Stimulated activated CD8-positive, alpha-beta memory T cell treated with anti-CD3 and anti-CD28 coated beads, Interleukin-7, amount 100 ng/mL, for 48 hours (primary cell): ENCODE measurements at regions not wholly inside any gene's neighbourhood (a gene's known extent, or its start where the extent isn't known, plus 50 kb on each side); places are given as distances from the start of the nearest gene placed in this dataset.

Source experiments
- DNase-seq, 2 donors: peaks; one replicate each; pipeline ENCODE4 v3.0.0-alpha.2; 2020; ENCODE audit warnings: low read depth in 1 of 2; ENCODE audit errors: extremely low read depth in 1 of 2

DNA sequence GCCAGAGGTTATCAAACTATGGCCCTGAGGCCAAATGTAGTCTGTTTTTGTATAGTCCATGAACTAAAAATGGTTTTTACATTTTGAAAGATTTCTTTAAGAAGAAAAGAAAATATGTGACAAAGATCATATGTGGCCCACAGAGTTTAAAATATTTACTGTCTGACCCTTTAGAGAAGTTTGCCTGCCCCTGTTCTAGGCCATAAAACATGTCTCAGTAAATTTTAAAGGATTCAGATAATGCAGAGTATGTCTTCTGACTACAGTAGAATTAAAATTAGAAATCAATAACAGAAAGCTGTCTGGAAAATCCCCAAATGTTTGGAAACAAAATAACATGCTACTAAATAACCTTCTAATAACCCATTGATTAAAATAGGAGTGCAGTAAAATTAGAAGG is 86.3 kb downstream of the KCNRG start:
- no peak for DNase-seq

- DNase-seq: no peak
These were observed 89.2 kb downstream of the KCNRG start for GRCh38 chr13:50104493-50104892.

- DNase-seq: no peak
These were observed 91.3 kb downstream of the KCNRG start for GRCh38 chr13:50106559-50106958.

- DNase-seq: no peak
These were observed 92.0 kb downstream of the KCNRG start for GRCh38 chr13:50107205-50107604.

GRCh38 chr13:50114961-50115360 is 99.7 kb downstream of the KCNRG start:
- no peak for DNase-seq

DNA sequence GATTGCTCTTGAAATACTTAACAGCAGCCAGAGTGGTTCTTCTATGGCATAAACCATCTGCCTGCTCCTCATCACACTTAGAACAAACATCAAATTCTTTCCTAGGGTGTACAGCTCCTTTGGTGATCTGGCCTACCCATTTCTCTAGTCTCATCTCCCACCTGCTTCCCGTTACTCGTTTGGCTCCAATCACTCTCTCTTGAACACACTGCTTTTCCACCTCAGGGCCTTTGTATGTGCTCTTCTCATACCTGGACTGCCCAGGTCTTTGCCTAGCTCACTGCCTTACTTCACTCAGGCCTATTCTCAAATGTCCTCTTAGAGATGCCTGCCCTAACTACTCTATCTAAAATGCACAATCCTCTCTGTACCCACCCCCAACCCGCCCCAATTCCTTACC is 100.5 kb downstream of the KCNRG start:
- DNase-seq: no peak

- DNase-seq: no peak
These were observed 101.3 kb downstream of the KCNRG start for GRCh38 chr13:50116430-50116973.

DNA sequence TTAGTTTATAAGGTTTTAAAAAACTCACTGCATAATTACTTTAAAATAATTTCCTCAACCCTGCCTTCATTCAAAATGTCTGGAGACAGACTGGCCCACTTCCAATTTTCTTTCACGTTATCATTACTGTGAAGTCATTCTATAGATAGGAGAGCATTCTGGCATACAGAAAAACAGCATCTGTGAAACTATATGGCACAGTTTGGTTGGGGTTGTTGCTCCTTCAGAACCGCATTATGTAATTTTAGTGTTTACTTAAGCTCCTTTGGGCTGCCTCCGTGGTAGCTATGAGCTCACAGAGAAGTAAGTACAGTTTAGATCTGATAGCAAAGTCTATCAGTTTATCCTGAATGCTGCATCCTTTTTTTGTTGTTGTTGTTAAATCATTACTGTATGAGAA is 104.3 kb downstream of the KCNRG start:
- DNase-seq: no peak

DNA sequence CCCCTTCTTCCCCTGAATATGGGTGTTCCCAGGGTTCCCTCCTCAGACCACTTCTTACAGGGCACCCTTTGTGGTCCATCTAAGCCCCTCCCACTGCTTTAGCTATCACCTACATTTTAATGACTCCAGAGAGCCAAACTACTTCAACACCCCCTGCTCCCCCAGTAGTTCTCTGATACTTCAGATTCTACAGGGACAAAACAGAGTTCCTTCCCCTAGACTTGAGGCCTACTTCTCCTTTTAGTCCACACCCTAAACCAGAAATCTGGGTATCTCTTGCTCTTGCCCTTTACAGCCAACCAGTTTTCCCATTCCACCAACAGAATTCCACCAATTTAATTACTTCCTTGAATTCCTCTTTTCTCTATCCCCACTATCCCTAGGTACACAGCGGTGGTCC is 107.2 kb downstream of the KCNRG start:
- no peak for DNase-seq

GRCh38 chr13:50123002-50123401 is 107.8 kb downstream of the KCNRG start:
- DNase-seq: no peak

DNA sequence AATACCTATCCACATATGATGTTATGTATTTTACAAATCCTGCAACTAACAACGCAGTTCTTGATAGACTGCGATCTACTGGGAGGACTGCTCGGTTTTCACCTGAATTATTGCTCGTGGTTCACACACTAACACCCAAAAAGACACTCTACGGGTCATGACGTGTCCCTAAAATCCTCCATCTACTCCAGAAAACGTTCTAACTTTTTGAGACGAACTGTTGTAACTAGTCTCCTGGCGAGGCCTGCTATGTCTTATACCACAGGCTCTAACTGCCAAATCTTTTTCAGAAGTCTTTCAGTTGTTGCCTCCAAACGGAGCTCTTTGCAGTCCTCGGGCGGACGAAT is 108.2 kb downstream of the KCNRG start:
- DNase-seq: no peak

GRCh38 chr13:50123862-50124535 is 108.8 kb downstream of the KCNRG start:
- peak; percentile 85 to 88 for DNase-seq

- DNase-seq: no peak
These were observed 109.5 kb downstream of the KCNRG start for GRCh38 chr13:50124536-50125303.

DNA sequence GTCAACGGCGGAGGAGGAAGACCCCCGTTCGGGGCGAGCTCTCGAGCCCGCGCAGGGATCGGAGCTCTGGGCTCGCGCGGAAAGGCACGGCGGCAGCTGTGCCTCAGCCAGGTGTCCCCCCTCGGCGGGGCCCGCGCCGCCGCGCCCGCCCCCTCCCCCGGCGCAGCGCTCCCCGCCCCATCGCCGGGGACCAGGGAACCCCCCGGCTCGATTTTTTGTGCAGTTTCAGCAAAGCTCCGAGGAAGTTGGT is 110.0 kb downstream of the KCNRG start:
- no peak for DNase-seq

- DNase-seq: peak in 1 of 2 donors; percentile 43
These were observed 110.5 kb downstream of the KCNRG start for GRCh38 chr13:50125554-50126262.

DNA sequence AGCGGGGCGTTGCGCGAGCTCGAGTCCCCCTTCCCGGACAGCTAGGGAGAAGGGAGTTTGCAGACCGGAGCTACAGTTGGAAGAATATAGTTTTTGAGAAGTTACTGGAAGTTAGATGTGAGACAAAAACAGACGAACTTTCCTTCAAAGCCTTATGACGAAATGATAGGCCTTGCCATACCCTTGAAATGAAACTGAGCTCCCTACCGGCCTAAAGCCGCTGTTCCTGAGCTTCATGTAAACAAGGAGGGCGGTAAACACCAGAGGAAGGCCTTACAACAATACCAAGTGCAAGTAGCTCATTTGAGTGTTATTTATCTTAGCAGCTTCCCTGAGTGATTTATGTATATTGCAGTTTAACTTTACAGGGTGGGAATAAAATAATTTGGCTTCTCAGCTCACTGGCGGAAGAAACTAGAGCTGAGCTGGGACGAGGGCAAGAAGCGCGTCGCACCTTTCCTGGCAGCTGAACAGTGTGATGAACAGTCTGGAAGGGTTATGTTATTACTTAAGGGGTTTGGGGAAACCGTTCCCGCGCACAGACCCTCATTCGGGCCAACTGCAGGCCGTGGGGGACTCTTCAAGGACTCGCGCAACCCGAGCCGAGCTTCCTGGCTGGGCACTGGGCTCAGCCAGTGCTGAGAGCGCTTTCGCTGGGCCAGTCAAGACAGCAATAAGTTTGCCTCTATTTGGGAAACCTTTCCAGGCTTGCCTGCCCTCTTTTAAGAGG is 111.2 kb downstream of the KCNRG start:
- no peak for DNase-seq

- no peak for DNase-seq
These were observed 111.9 kb downstream of the KCNRG start for GRCh38 chr13:50126993-50127725.

GRCh38 chr13:50127726-50128291 is 112.6 kb downstream of the KCNRG start:
- DNase-seq: no peak

DNA sequence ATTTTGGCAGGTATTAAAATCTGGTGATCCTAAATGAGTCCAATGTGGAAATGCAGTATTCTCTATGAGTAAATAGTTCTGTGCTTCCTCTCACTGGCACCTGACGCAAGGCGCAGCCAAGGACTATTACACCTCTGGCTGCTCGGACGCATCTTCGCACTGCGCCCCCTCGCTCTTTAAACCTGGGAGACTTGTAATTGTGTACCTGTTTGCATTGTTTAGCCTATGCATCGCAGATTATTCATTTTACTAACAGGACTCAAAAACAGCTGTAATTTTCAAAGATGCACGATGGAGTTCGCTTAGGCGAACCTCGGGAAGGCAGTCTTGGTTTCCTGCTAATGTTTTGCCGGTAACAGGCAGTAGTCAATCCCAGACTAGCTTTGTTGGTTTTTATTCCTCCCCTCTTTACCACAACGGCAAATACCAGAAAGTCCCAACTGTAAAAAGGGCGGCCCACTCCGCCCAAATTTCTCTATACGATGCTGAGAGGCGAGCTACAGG is 113.2 kb downstream of the KCNRG start:
- no peak for DNase-seq

GRCh38 chr13:50129081-50129705 is 113.9 kb downstream of the KCNRG start:
- no peak for DNase-seq
